Neuronal stem cell (in vitro differentiated cells): ENCODE measurements at regions not wholly inside any gene's neighbourhood (a gene's known extent, or its start where the extent isn't known, plus 50 kb on each side); places are given as distances from the start of the nearest gene placed in this dataset.

Experiments
- DNase-seq: peaks from one replicate; pipeline ENCODE4 v3.0.0-alpha.2; 2013; ENCODE audit warnings: low spot score
- H2AFZ ChIP-seq: one replicate; pipeline ENCODE4 v1.6.1; 2013; ENCODE audit warnings: mild to moderate bottlenecking, low read length, inconsistent platforms
- H2AK5ac ChIP-seq: 2 replicates; pipeline ENCODE4 v1.6.1; 2013; ENCODE audit warnings: low read depth, mild to moderate bottlenecking, inconsistent platforms, low read length, moderate library complexity, mixed read lengths
- H2BK120ac ChIP-seq: 2 replicates; pipeline ENCODE4 v1.6.1; 2013; ENCODE audit warnings: low read depth, mild to moderate bottlenecking, inconsistent platforms, low read length, moderate library complexity, mixed read lengths
- H2BK12ac ChIP-seq: one replicate; pipeline ENCODE4 v1.6.1; 2013; ENCODE audit warnings: low read length, inconsistent platforms
- H2BK15ac ChIP-seq: 2 replicates; pipeline ENCODE4 v1.6.1; 2013; ENCODE audit warnings: mild to moderate bottlenecking, low read length, inconsistent platforms, mixed read lengths
- H2BK5ac ChIP-seq: one replicate; pipeline ENCODE4 v1.6.1; 2013; ENCODE audit warnings: inconsistent platforms, mild to moderate bottlenecking, low read length, moderate library complexity
- H3K14ac ChIP-seq: one replicate; pipeline ENCODE4 v1.6.1; 2013; ENCODE audit warnings: low read length, inconsistent platforms
- H3K18ac ChIP-seq: 2 replicates; pipeline ENCODE4 v1.6.1; 2013; ENCODE audit warnings: low read length, inconsistent platforms
- H3K23ac ChIP-seq: 2 replicates; pipeline ENCODE4 v1.6.1; 2013; ENCODE audit warnings: low read depth, mild to moderate bottlenecking, mixed read lengths, low read length, inconsistent platforms; ENCODE audit not compliant: poor library complexity
- H3K27ac ChIP-seq: replicated peaks from 3 replicates; pipeline ENCODE4 v1.5.1; 2013; ENCODE audit warnings: low read length, inconsistent platforms
- H3K27me3 ChIP-seq, 3 experiments: 2 replicates each; pipeline ENCODE4 v1.6.1; 2013; ENCODE audit warnings: low read length in 3 of 3, mild to moderate bottlenecking in 2 of 3, inconsistent platforms in 1 of 3, low read depth in 1 of 3, mixed read lengths in 1 of 3, moderate library complexity in 1 of 3; ENCODE audit not compliant: control insufficient read depth in 3 of 3, insufficient read depth in 3 of 3
- H3K36me3 ChIP-seq, 2 donors: replicated peaks in 1 of 2; 2 replicates each; pipeline ENCODE4 v1.6.1; 2013; ENCODE audit warnings: low read length in 2 of 2; ENCODE audit not compliant: control insufficient read depth in 2 of 2, insufficient read depth in 2 of 2
- H3K4ac ChIP-seq: 2 replicates; pipeline ENCODE4 v1.6.1; 2013; ENCODE audit warnings: inconsistent platforms, mild to moderate bottlenecking, low read length, moderate library complexity
- H3K4me1 ChIP-seq, 2 donors: 1 replicate in 1 of 2; 2 replicates in 1 of 2; pipeline ENCODE4 v1.6.1; 2013; ENCODE audit warnings: low read length in 2 of 2, low read depth in 1 of 2; ENCODE audit not compliant: control insufficient read depth in 2 of 2, insufficient read depth in 1 of 2
- H3K4me2 ChIP-seq: one replicate; pipeline ENCODE4 v1.6.1; 2013; ENCODE audit warnings: mild to moderate bottlenecking, low read length, inconsistent platforms; ENCODE audit not compliant: insufficient read depth, poor library complexity, severe bottlenecking
- H3K4me3 ChIP-seq, 2 donors: 2 replicates each; pipeline ENCODE4 v1.5.1; 2013; ENCODE audit warnings: low read length in 2 of 2, mild to moderate bottlenecking in 2 of 2, inconsistent platforms in 1 of 2, moderate library complexity in 1 of 2
- H3K79me1 ChIP-seq: one replicate; pipeline ENCODE4 v1.6.1; 2013; ENCODE audit warnings: low read depth, mild to moderate bottlenecking, inconsistent platforms, low read length, moderate library complexity
- H3K9ac ChIP-seq: one replicate; pipeline ENCODE4 v1.6.1; 2013; ENCODE audit warnings: mild to moderate bottlenecking, low read depth, low read length, inconsistent platforms; ENCODE audit not compliant: poor library complexity
- H3K9me3 ChIP-seq, 2 donors: replicated peaks in 1 of 2; 2 replicates each; pipeline versions ENCODE3 to v1.6.1; 2013; ENCODE audit warnings: low read length in 2 of 2, mild to moderate bottlenecking in 2 of 2, inconsistent platforms in 1 of 2, low read depth in 1 of 2, mixed read lengths in 1 of 2, moderate library complexity in 1 of 2; ENCODE audit not compliant: control insufficient read depth in 2 of 2, insufficient read depth in 1 of 2
- H4K8ac ChIP-seq: one replicate; pipeline ENCODE4 v1.6.1; 2013; ENCODE audit warnings: low read depth, mild to moderate bottlenecking, inconsistent platforms, low read length, moderate library complexity
- H4K91ac ChIP-seq: one replicate; pipeline ENCODE4 v1.6.1; 2013; ENCODE audit warnings: low read length, low read depth, mild to moderate bottlenecking, inconsistent platforms; ENCODE audit not compliant: poor library complexity
- WGBS, 2 donors: extraction: QIAGEN DNeasy Blood & Tissue Kit; methylation state at CpG; one replicate each; pipeline ENCODE4 v1.1.7; 2013; ENCODE audit warnings: missing lambda C conversion rate in 2 of 2, mixed read lengths in 1 of 2; ENCODE audit not compliant: insufficient read length in 2 of 2, insufficient replicate concordance in 1 of 2; ENCODE audit errors: extremely low coverage in 2 of 2; 5-methylcytosine and 5-hydroxymethylcytosine counted together

DNA sequence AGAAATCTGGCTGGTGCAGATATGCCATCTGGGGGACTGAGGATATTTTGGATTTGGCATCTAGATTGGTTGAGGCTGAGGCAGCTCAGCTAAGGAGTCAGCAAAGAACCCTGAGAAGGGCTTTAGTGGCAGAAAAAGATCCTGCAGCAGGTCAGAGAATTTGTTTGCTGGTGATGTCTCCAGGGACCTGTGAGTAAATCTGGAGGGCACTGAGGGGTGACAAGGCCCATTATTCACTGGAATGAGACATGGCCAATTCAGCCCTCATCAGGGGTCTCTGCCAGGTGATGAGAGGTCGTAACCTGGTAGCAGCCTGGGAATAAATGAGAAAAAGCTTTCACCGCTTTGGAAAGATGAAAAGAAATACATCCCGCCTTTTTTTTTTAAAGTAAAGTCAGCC, 118.3 kb upstream of the FBXL4 start:
- Histone ChIP-seq H4K91ac (no peak overlapping the region), H2BK120ac (no peak overlapping the region), H3K36me3 (no peaks in the 10 kb centered on the region), H2BK12ac (no peak overlapping the region), H2BK5ac (no peak overlapping the region), H3K4me1 (peaks cover 0 to 5% of the 10 kb centered on the region in 2 donors), H2AK5ac (no peak overlapping the region), H3K4me2 (peak overlapping the region; percentile 14), H3K18ac (no peak overlapping the region), H4K8ac (no peak overlapping the region), H3K23ac (no peak overlapping the region), H3K14ac (no peak overlapping the region), H3K79me1 (no peaks in the 10 kb centered on the region), H2AFZ (no peak overlapping the region), H3K27ac (no peak overlapping the region), H3K4me3 (no peak overlapping the region), H2BK15ac (no peak overlapping the region), H3K9ac (no peak overlapping the region), H3K27me3 (peaks cover 0 to 1% (median 0%) of the 10 kb centered on the region in 3 experiments), H3K9me3 (no peaks in the 10 kb centered on the region), H3K4ac (no peak overlapping the region)
- no CpG with 5 or more reads among the region's 3 CpGs for WGBS, 2 donors
- DNase-seq: no peak

DNA sequence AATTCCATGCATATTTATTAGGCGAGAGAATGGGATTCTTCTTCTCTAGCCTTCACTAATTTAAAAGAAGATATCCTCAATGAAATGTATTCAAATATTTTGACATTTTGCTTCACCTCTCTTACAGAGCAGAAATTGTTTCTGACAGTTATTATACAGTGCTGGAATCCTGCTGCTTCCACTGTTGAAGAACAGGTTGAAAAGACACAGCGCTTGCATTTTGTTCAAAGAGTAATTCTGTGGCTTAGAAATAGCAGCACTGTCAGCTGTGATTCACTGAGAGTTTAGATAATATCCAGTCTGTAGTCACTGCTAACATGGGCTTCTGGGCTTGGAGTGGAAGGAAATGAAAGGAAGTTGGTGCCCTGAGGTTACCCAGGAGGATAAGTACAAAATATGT, 117.1 kb upstream of the FBXL4 start:
- H3K4me2 ChIP-seq: no peak overlapping the region
- no peaks in the 10 kb centered on the region for H3K9me3 ChIP-seq
- no peak overlapping the region for H3K14ac ChIP-seq
- no peak for DNase-seq
- no peak overlapping the region for H3K4ac ChIP-seq
- H4K91ac ChIP-seq: no peak overlapping the region
- H2BK5ac ChIP-seq: no peak overlapping the region
- H3K18ac ChIP-seq: no peak overlapping the region
- no peak overlapping the region for H3K27ac ChIP-seq
- no peak overlapping the region for H2BK12ac ChIP-seq
- H2BK15ac ChIP-seq: no peak overlapping the region
- H3K4me1 ChIP-seq: peaks cover 0 to 5% of the 10 kb centered on the region in 2 donors
- no peak overlapping the region for H3K4me3 ChIP-seq
- H4K8ac ChIP-seq: no peak overlapping the region
- H2AFZ ChIP-seq: no peak overlapping the region
- no CpG with 5 or more reads among the region's 2 CpGs for WGBS, 2 donors
- no peaks in the 10 kb centered on the region for H3K36me3 ChIP-seq
- no peaks in the 10 kb centered on the region for H3K79me1 ChIP-seq
- H3K9ac ChIP-seq: no peak overlapping the region
- H3K27me3 ChIP-seq: peaks cover 0 to 1% (median 0%) of the 10 kb centered on the region in 3 experiments
- H2AK5ac ChIP-seq: no peak overlapping the region
- H2BK120ac ChIP-seq: no peak overlapping the region
- H3K23ac ChIP-seq: no peak overlapping the region

DNA sequence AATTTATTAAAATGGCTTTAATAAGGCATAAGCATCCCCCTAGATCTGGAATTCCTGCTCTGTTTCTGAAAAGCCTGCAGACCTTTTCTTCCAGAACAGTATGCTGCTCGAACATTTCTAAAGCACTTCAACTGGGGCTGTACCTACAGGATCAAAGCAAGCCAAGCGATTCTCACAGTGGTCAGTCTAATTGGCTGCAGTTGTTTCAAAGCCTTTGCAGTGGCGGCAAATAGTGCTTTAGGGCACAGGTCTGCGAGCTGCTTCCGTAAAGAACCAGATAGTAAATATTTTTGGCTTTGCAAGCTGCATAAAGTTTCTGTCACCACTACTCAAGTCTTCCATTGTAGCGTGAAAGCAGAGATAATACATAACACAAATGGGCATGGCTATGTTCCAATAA, 88.9 kb upstream of the FBXL4 start:
- no CpG with 5 or more reads among the region's 6 CpGs for WGBS, 2 donors
- Histone ChIP-seq H3K9me3 (no peaks in the 10 kb centered on the region), H3K4me2 (no peak overlapping the region), H3K79me1 (no peaks in the 10 kb centered on the region), H3K27me3 (no peaks in the 10 kb centered on the region), H2BK5ac (no peak overlapping the region), H2BK15ac (no peak overlapping the region), H2AK5ac (no peak overlapping the region), H3K4ac (no peak overlapping the region), H3K9ac (no peak overlapping the region), H4K91ac (no peak overlapping the region), H3K18ac (no peak overlapping the region), H3K23ac (no peak overlapping the region), H2AFZ (no peak overlapping the region), H3K36me3 (no peaks in the 10 kb centered on the region), H3K4me1 (no peaks in the 10 kb centered on the region), H4K8ac (no peak overlapping the region), H2BK120ac (no peak overlapping the region), H3K27ac (no peak overlapping the region), H2BK12ac (no peak overlapping the region), H3K14ac (no peak overlapping the region), H3K4me3 (no peak overlapping the region)
- DNase-seq: no peak

DNA sequence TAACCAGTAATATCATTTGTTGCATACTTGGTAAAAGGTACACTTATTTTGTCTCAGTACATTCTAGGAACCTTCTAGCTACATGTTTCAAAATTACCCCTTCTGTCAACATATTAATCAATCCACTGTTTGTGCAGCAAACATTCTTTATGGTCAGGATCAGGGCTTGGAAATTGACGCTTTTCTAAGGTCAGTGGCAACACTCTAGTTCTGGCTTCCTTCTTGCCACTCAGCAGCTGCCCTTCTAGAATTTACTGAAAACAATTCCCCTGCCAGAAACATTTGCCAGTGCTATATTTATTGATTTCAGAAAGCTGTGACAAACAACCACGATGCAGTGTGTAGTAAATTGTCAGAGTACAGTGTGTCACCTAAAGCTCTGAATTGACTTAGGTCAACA, 84.7 kb upstream of the FBXL4 start:
- no peak overlapping the region for H2AK5ac ChIP-seq
- no peak overlapping the region for H3K4me2 ChIP-seq
- no peak overlapping the region for H2AFZ ChIP-seq
- H3K27ac ChIP-seq: no peak overlapping the region
- no CpG with 5 or more reads among the region's 2 CpGs for WGBS, 2 donors
- H3K27me3 ChIP-seq: peaks cover 0 to 2% (median 0%) of the 10 kb centered on the region in 3 experiments
- DNase-seq: no peak
- no peaks in the 10 kb centered on the region for H3K36me3 ChIP-seq
- H3K9ac ChIP-seq: no peak overlapping the region
- H3K9me3 ChIP-seq: no peaks in the 10 kb centered on the region
- H3K23ac ChIP-seq: no peak overlapping the region
- H3K14ac ChIP-seq: no peak overlapping the region
- no peak overlapping the region for H2BK15ac ChIP-seq
- no peak overlapping the region for H2BK120ac ChIP-seq
- H3K79me1 ChIP-seq: no peaks in the 10 kb centered on the region
- no peak overlapping the region for H4K91ac ChIP-seq
- no peak overlapping the region for H2BK5ac ChIP-seq
- no peak overlapping the region for H3K4ac ChIP-seq
- no peak overlapping the region for H4K8ac ChIP-seq
- no peak overlapping the region for H3K18ac ChIP-seq
- no peak overlapping the region for H2BK12ac ChIP-seq
- no peaks in the 10 kb centered on the region for H3K4me1 ChIP-seq
- H3K4me3 ChIP-seq: no peak overlapping the region
